ENCODE measurements at regions not wholly inside any gene's neighbourhood (a gene's known extent, or its start where the extent isn't known, plus 50 kb on each side); places are given as distances from the start of the nearest gene placed in this dataset.
"Not testable (repeated sequence)": the region's sequence is repeated elsewhere in the genome, so short reads cannot be mapped to it uniquely, and the experiment has no call there.

DNA sequence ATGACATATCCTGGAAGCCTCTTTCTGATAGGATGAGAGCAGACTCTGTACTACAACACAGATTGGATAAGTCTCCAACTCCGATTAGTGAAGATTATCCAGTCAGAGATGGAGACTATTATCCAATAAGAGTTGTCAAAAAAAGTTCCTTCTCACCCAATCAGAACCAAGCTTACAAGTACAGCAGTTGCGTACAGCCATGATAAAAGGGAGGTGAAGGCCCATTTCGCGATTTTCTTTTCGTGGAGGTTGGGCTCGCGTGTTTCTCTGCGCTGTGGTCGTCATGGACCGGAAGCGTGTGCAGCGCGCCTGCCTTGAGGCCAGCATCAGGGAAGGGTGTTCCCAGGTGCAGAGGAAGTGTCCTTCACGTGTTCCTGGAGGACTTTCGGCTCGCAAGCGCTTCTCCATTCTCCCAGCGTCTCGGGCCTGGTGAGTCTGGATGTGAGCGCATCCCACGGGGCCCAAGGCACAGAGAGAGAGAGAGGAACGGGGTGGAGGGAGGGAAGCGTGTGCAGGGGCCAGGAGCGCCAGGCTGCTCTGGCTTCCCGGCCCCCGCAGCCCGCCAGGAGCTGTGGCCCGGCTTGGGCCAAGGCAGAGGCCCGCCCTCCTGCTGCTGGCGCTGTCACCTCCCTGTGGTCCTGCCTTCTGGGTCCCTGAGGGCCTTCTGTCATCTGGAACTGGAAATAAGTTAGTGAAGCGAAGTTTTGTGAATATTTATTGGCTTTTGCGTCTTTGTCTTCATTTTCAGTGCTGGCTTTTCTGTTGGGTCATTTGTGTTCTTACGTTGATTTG lies 53.9 kb downstream of the CDRT15L2 start:
- not testable (repeated sequence) for DNase-seq (ENCODE audit: low spot score)

DNA sequence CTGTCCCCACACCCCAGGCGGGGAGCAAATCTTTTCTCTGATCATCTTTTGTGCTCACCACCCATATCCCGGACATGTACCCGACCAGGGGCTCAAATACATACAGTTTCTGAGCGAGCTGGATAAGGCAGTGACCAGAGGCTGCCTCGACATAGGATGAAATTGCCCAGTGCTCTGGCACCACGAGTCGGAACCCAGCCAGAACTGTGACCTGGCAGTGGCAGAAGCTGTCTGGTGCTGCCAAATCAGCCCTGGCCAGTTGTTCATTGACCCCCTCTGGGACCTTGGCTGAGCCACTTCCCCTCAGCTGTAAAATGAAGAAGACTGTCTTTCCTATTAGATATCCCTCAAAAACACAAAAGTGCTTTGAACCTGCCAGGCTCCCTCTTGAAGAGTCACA lies 60.6 kb downstream of the CDRT15L2 start:
- not testable (repeated sequence) for DNase-seq (ENCODE audit: low spot score)

GRCh38 chr17:20646661-20647272 lies 67.2 kb downstream of the CDRT15L2 start:
- not testable (repeated sequence) for DNase-seq (ENCODE audit: low spot score)

- not testable (repeated sequence) for DNase-seq (ENCODE audit: low spot score)
Observed at GRCh38 chr17:20649097-20649767, 69.7 kb downstream of the CDRT15L2 start.

DNA sequence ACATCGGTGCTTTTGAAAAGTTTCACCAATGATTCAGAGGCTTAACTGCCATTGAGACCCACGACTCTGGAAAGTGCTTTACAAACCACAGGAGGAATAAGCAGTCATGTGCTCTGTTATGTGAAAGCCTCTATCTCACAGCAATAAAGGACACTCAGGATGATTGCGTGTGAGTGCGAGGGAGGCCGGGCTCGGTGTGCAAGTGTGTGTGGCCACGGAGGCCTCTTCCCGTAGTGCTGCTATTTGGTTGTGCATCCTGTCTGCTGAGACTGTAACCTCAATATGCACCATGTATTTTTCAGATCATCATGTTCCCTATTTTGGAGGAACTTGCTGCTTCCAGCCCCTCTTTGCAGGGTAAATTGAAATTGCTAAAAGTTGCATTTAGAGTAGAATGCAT lies 71.5 kb downstream of the CDRT15L2 start:
- not testable (repeated sequence) for DNase-seq (ENCODE audit: low spot score)

GRCh38 chr17:20651736-20652135 lies 72.2 kb downstream of the CDRT15L2 start:
- DNase-seq (ENCODE audit: low spot score), result not testable (repeated sequence)

DNA sequence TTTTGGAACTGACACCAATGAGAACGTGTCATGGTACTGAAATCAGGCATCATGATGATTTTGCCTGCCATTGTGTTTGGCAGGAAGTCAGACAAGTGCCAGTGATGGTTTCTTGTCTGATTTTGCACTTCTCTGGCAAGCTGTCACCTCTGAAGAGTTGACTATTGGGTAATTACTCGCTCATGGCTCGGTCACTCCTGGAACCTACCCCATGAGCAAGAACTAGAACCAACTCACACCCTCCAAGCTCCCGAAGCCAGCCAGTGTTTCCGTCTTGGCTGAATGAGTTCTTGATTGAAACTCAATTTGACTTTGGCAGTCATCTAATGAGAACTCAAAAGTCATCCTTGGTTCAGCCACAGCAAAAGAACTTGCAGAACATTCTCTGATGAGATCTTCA lies 73.9 kb downstream of the CDRT15L2 start:
- not testable (repeated sequence) for DNase-seq (ENCODE audit: low spot score)

DNA sequence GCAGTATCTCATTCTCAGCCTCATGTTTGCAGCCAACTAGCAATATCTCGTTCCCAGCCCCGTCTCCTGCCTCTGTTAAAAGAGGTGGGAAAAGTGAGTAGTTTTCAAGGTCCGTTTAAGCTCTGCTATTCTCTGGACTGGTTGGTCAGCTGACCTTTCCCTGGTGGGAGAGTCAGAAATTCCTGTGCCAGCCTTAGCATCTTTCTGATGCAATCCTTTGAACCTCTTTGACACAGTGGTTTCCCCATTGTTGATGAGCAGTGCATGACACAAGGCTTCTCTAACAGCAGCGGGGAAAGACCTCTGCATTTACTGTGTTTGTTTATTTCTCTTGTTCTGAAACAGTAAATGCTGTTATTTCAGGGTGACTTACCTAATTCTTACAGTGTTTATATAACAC lies 74.6 kb downstream of the CDRT15L2 start:
- DNase-seq (ENCODE audit: low spot score), result not testable (repeated sequence)

- not testable (repeated sequence) for DNase-seq (ENCODE audit: low spot score)
Observed at GRCh38 chr17:20654575-20654974, 75.1 kb downstream of the CDRT15L2 start.

DNA sequence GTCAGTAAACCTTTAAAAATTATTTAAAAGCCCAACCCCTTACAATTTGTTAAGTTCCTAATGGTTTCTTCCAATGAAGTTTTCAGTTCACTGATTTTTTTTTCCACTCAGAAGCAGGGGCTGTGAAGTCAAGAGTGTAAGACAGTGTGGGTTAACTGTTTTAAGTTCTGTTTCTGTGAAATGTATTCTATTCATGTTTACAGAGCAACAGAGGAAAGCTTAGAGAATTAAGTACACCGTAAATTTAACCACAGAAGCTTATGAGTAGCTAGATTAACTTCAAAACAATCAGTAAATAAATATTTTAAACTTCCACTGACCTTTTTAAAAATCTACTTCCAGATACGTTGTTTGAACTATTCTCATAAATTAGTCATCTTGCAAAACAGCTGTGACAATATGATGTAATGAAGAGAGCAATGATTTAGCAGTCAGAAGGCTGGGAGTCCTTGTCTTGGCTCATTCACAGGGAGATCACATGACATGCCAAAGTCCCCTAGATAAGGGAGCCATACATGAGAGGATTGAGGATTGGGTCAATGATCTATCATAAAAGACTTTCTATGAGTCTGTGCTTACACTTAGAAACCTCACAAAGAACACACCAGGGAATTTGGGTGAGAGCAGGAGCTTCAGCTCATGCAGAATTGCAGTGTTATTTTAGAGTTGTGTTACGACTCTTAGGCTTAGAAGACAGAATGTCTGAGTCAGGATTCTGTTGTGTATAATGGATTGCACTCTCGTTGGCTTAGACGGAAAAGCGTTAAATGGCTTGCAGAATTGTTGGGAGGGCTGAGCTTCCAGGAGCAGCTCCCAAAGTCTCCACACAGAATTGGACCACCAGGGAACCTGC lies 85.8 kb downstream of the CDRT15L2 start:
- not testable (repeated sequence) for DNase-seq (ENCODE audit: low spot score)

- not testable (repeated sequence) for DNase-seq (ENCODE audit: low spot score)
Observed at GRCh38 chr17:20666689-20667088, 87.2 kb downstream of the CDRT15L2 start.

- DNase-seq (ENCODE audit: low spot score), result not testable (repeated sequence)
Observed at GRCh38 chr17:20667712-20668111, 88.2 kb downstream of the CDRT15L2 start.

DNA sequence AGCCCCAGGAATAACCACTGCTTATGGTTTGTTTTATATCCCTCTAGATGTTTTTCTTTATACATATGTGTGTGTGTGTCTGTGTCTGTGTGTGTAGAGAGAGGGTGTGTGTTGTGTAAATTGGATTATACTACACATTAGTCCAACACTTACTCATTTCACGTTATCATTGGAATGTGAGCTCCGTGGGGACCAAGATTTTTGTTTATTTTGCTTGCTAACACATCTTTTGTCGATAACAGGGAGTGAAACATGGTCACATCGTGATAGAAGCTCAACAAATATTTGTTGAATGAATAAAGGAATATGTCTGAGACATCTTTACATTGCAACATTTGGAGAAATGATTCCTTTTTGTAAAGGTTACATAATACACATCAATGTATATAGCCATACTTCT lies 88.8 kb downstream of the CDRT15L2 start:
- not testable (repeated sequence) for DNase-seq (ENCODE audit: low spot score)

DNA sequence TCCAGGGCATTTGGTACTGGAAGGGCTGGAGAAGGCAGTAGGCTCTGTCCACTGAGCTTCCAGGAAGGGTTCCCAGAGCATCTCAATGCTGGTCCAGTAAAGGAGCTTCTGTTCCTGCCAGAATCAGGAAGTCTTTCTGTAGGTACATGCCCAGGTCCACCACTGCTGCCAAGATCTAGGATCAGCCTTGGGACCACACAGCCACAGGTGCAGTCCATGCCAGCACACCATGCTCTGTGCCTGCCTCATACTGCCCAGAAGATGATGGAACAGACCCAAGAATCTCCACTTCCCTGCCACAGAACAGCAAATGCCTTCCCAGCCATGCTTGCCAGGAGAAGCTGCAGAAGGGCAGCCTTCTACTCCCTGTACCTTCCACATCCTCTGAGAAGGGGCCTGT lies 89.3 kb downstream of the CDRT15L2 start:
- not testable (repeated sequence) for DNase-seq (ENCODE audit: low spot score)

GRCh38 chr17:20670506-20670905 lies 91.0 kb downstream of the CDRT15L2 start:
- DNase-seq (ENCODE audit: low spot score), result not testable (repeated sequence)

- not testable (repeated sequence) for DNase-seq (ENCODE audit: low spot score)
Observed at GRCh38 chr17:20674374-20674773, 94.8 kb downstream of the CDRT15L2 start.

GRCh38 chr17:20675707-20676106 lies 96.2 kb downstream of the CDRT15L2 start:
- not testable (repeated sequence) for DNase-seq (ENCODE audit: low spot score)

DNA sequence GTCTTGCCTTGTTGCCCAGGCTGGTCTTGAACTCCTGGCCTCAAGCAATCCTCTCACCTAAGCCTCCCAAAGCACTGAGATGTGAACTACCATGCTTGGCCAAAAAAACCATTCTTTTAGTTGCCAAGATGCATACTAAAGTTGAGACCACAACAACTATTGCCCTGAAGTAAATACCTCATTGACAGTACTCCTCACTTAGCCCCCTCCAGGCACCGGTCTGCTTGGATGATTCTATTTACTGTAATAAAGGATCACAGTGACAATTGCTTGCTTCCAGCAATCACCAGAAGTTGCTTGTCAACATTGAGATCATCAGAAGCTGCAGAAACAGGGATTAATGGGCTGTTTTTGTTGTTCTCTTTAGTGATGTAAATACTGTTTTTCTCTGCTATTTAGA lies 97.1 kb downstream of the CDRT15L2 start:
- not testable (repeated sequence) for DNase-seq (ENCODE audit: low spot score)

DNA sequence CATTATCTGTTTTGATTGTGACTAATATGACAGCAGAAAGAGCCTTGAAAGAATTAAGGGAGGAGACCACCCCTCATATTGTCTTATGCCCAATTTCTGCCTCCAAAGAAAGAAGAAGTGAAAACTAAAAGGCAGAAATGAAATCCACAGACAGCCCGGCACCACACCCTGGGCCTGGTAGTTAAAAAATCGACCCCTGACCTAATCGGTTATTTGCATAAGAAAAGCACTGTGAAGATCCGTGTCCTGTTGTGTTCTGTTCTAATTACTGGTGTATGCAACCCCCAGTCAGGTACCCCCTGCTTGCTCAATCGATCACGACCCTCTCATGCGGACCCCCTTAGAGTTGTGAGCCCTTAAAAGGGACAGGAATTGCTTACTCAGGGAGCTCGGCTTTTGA lies 97.9 kb downstream of the CDRT15L2 start:
- DNase-seq (ENCODE audit: low spot score), result not testable (repeated sequence)

DNA sequence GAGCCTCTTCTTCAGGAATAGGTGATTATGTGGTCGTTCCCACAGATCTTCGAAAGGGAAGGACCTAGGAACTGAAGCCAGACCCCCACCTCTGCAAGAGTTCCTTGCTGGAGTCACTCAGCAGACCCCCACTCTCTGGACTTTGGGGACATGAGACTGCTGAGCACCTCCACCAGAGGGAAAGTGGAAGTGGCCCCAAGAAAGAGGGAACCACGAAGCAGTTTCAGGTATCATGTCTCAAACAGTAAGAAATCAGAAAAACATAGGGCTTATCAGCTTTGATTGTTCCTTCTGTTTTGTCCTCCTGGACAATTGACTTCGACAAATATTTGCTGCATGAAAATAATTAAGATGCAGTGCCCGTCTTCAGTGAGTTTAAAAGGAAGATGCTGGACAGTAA lies 98.9 kb downstream of the CDRT15L2 start:
- DNase-seq (ENCODE audit: low spot score), result not testable (repeated sequence)

GRCh38 chr17:20681746-20682722 lies 102.5 kb downstream of the CDRT15L2 start:
- DNase-seq (ENCODE audit: low spot score), result not testable (repeated sequence)

Data from D341Med (cell line).